DND-41 (cell line): ENCODE measurements at regions not wholly inside any gene's neighbourhood (a gene's known extent, or its start where the extent isn't known, plus 50 kb on each side); places are given as distances from the start of the nearest gene placed in this dataset.

ENCODE experiments used
- EZH2 ChIP-seq: IDR thresholded peaks from 3 replicates; pipeline ENCODE4 v1.6.1; 2012; ENCODE audit warnings: borderline replicate concordance, low read depth, mild to moderate bottlenecking, moderate library complexity, low read length, inconsistent platforms; ENCODE audit not compliant: severe bottlenecking
- TF ChIP-seq, protein P1 (sequence below): IDR thresholded peaks from 2 replicates; pipeline ENCODE4 v1.5.1; 2012; ENCODE audit warnings: borderline replicate concordance, low read length, moderate library complexity, mild to moderate bottlenecking; ENCODE audit not compliant: poor library complexity, severe bottlenecking; ENCODE audit errors: extremely low read depth

DNA sequence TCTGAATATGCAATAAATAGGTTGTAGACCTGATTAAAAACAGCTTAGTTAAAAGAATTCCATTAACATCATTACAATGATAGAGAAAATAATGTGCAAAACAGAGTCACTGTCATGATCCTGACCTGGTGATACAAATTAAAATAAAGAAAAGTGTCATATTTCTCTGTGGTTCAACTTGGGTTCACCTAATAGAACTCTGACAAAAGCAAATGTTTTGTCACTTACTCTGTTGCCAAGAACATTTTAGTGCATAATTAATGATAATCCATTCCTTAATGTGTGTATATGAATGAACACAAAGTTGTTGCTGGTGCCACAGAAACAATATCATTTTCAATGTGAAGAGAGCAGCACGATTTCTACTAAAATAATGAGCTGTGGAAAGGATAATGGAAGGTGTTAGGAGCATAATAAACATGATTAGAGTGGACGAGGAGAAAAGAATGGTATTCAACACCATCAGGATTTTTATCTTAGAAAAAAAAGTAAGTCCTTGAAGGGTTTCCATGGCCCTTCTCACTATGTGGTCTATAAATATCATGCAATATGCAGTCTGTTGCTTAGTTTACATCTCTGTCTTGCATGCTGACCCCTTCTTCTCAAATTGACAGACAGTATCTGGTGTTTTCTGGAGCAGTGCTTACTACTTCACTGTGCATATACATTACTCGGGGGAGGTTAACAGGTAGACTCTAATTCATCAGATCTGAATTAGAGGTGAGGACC, 656.6 kb upstream of the MMS22L start:
- no peak for TF ChIP-seq EZH2
- TF ChIP-seq, protein P1, sequence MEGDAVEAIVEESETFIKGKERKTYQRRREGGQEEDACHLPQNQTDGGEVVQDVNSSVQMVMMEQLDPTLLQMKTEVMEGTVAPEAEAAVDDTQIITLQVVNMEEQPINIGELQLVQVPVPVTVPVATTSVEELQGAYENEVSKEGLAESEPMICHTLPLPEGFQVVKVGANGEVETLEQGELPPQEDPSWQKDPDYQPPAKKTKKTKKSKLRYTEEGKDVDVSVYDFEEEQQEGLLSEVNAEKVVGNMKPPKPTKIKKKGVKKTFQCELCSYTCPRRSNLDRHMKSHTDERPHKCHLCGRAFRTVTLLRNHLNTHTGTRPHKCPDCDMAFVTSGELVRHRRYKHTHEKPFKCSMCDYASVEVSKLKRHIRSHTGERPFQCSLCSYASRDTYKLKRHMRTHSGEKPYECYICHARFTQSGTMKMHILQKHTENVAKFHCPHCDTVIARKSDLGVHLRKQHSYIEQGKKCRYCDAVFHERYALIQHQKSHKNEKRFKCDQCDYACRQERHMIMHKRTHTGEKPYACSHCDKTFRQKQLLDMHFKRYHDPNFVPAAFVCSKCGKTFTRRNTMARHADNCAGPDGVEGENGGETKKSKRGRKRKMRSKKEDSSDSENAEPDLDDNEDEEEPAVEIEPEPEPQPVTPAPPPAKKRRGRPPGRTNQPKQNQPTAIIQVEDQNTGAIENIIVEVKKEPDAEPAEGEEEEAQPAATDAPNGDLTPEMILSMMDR, result no peak
